ENCODE measurements at regions not wholly inside any gene's neighbourhood (a gene's known extent, or its start where the extent isn't known, plus 50 kb on each side); places are given as distances from the start of the nearest gene placed in this dataset.

- no peaks in the 10 kb centered on the region for H3K79me2 ChIP-seq (ENCODE audit: insufficient read depth, low read length)
- TF ChIP-seq CTCF (conservative IDR thresholded peaks at IDR 0.05; ENCODE audit: low read length) (no peak), EZH2phosphoT487 (IDR thresholded peaks at IDR 0.05; ENCODE audit: borderline replicate concordance) (0 out of 2 replicates have a peak, but pooled peaks have one; percentile 29)
- H3K27me3 ChIP-seq (ENCODE audit: insufficient read depth, low read length, poor library complexity, severe bottlenecking), result no peaks in the 10 kb centered on the region
- H3K4me3 ChIP-seq (ENCODE audit: low read length, poor library complexity, severe bottlenecking), result no peak overlapping the region
- H2AFZ ChIP-seq (ENCODE audit: low read length), result no peak overlapping the region
- H3K36me3 ChIP-seq (ENCODE audit: insufficient read depth, low read length), result no peaks in the 10 kb centered on the region
- no peak overlapping the region for H3K9ac ChIP-seq (ENCODE audit: low read depth, low read length, poor library complexity, severe bottlenecking)
- no peaks in the 10 kb centered on the region for H4K20me1 ChIP-seq (ENCODE audit: insufficient read depth, low read length, poor library complexity, severe bottlenecking)
- no peaks in the 10 kb centered on the region for H3F3A ChIP-seq (ENCODE audit: low read depth)
- H3K4me2 ChIP-seq (ENCODE audit: low read depth, low read length, poor library complexity, severe bottlenecking), result peak overlapping the region; percentile 5
- H3K9me2 ChIP-seq (replicated peaks; ENCODE audit: low read depth, low read length), result no peaks in the 10 kb centered on the region
- H3K4me1 ChIP-seq (ENCODE audit: insufficient read depth, low read length, poor library complexity, severe bottlenecking), result peaks cover 65% of the 10 kb centered on the region
- H3K9me3 ChIP-seq (ENCODE audit: insufficient read depth, low read depth, low read length), result no peaks in the 10 kb centered on the region
These were observed 70.5 kb upstream of the COL24A1 start for GRCh38 chr1:86227026-86227425.

- Histone ChIP-seq H3K79me2 (ENCODE audit: insufficient read depth, low read length) (no peaks in the 10 kb centered on the region), H3K9me3 (ENCODE audit: insufficient read depth, low read depth, low read length) (no peaks in the 10 kb centered on the region), H2AFZ (ENCODE audit: low read length) (no peak overlapping the region), H3K4me3 (ENCODE audit: low read length, poor library complexity, severe bottlenecking) (no peak overlapping the region), H3K9me2 (replicated peaks; ENCODE audit: low read depth, low read length) (no peaks in the 10 kb centered on the region), H3F3A (ENCODE audit: low read depth) (no peaks in the 10 kb centered on the region), H4K20me1 (ENCODE audit: insufficient read depth, low read length, poor library complexity, severe bottlenecking) (no peaks in the 10 kb centered on the region), H3K36me3 (ENCODE audit: insufficient read depth, low read length) (no peaks in the 10 kb centered on the region), H3K9ac (ENCODE audit: low read depth, low read length, poor library complexity, severe bottlenecking) (no peak overlapping the region), H3K27me3 (ENCODE audit: insufficient read depth, low read length, poor library complexity, severe bottlenecking) (no peaks in the 10 kb centered on the region), H3K4me2 (ENCODE audit: low read depth, low read length, poor library complexity, severe bottlenecking) (no peak overlapping the region), H3K4me1 (ENCODE audit: insufficient read depth, low read length, poor library complexity, severe bottlenecking) (peaks cover 58% of the 10 kb centered on the region)
- TF ChIP-seq EZH2phosphoT487 (IDR thresholded peaks at IDR 0.05; ENCODE audit: borderline replicate concordance) (no peak), CTCF (conservative IDR thresholded peaks at IDR 0.05; ENCODE audit: low read length) (no peak)
These were observed 69.6 kb upstream of the COL24A1 start for GRCh38 chr1:86226204-86226603.

GRCh38 chr1:86224651-86225310 lies 68.2 kb upstream of the COL24A1 start:
- no peaks in the 10 kb centered on the region for H3K79me2 ChIP-seq (ENCODE audit: insufficient read depth, low read length)
- peaks cover 67% of the 10 kb centered on the region for H3K4me1 ChIP-seq (ENCODE audit: insufficient read depth, low read length, poor library complexity, severe bottlenecking)
- peak overlapping the region; percentile 60 for H3K4me2 ChIP-seq (ENCODE audit: low read depth, low read length, poor library complexity, severe bottlenecking)
- no peaks in the 10 kb centered on the region for H4K20me1 ChIP-seq (ENCODE audit: insufficient read depth, low read length, poor library complexity, severe bottlenecking)
- TF ChIP-seq CTCF (conservative IDR thresholded peaks at IDR 0.05; ENCODE audit: low read length), result no peak
- peak; percentile 24; the same call in 1 of the 2 replicates for TF ChIP-seq EZH2phosphoT487 (IDR thresholded peaks at IDR 0.05; ENCODE audit: borderline replicate concordance)
- H3K36me3 ChIP-seq (ENCODE audit: insufficient read depth, low read length), result no peaks in the 10 kb centered on the region
- peak overlapping the region; percentile 27 for H3K4me3 ChIP-seq (ENCODE audit: low read length, poor library complexity, severe bottlenecking)
- H3K9me3 ChIP-seq (ENCODE audit: insufficient read depth, low read depth, low read length), result no peaks in the 10 kb centered on the region
- H2AFZ ChIP-seq (ENCODE audit: low read length), result no peak overlapping the region
- no peaks in the 10 kb centered on the region for H3K9me2 ChIP-seq (replicated peaks; ENCODE audit: low read depth, low read length)
- no peaks in the 10 kb centered on the region for H3F3A ChIP-seq (ENCODE audit: low read depth)
- no peaks in the 10 kb centered on the region for H3K27me3 ChIP-seq (ENCODE audit: insufficient read depth, low read length, poor library complexity, severe bottlenecking)
- H3K9ac ChIP-seq (ENCODE audit: low read depth, low read length, poor library complexity, severe bottlenecking), result peak overlapping the region; percentile 8

Measured in Loucy (cell line).